Gastroesophageal sphincter (tissue), 3 donors: ENCODE measurements at regions not wholly inside any gene's neighbourhood (a gene's known extent, or its start where the extent isn't known, plus 50 kb on each side); places are given as distances from the start of the nearest gene placed in this dataset.

ENCODE experiments used
- CTCF ChIP-seq, 4 experiments: fragments of 200-600 bp in 2 of 4; fragments of 450-650 bp in 2 of 4; sonication (generic) in 1 of 4; IDR thresholded peaks; one replicate each; pipeline ENCODE4 v1.5.1; 2017 to 2019; ENCODE audit warnings: antibody characterized with exemption in 4 of 4, mild to moderate bottlenecking in 2 of 4, moderate library complexity in 2 of 4
- EP300 ChIP-seq: sonication (generic); formaldehyde crosslinking; IDR thresholded peaks from one replicate; pipeline ENCODE4 v1.6.1; 2017; ENCODE audit warnings: antibody characterized with exemption, mild to moderate bottlenecking
- POLR2A ChIP-seq, 2 donors: fragments of 450-650 bp; IDR thresholded peaks; one replicate each; pipeline ENCODE4 v1.6.1; 2017; ENCODE audit warnings: antibody characterized with exemption in 2 of 2, mild to moderate bottlenecking in 2 of 2, moderate library complexity in 1 of 2

- TF ChIP-seq EP300, result no peak
- no peak for TF ChIP-seq CTCF (IDR thresholded peaks at IDR 0.05)
- TF ChIP-seq POLR2A (IDR thresholded peaks at IDR 0.05), result no peak
These were observed 966.8 kb downstream of the NSUN3 start for GRCh38 chr3:95029644-95030043.
